A549 (cell line): ENCODE measurements at regions not wholly inside any gene's neighbourhood (a gene's known extent, or its start where the extent isn't known, plus 50 kb on each side); places are given as distances from the start of the nearest gene placed in this dataset.

Experiments
- BHLHE40 ChIP-seq: IDR thresholded peaks from 2 replicates; pipeline ENCODE4 v1.6.1; 2012; ENCODE audit warnings: low read depth, low read length, inconsistent platforms
- CBX2 ChIP-seq: fragments of 200-600 bp; sonication (generic); IDR thresholded peaks from 2 replicates; pipeline ENCODE4 v1.6.1; 2016; ENCODE audit warnings: low read depth, mild to moderate bottlenecking, borderline replicate concordance
- EP300 ChIP-seq, 2 experiments: fragments of >200 bp; sonication (Bioruptor Twin); formaldehyde crosslinking; IDR thresholded peaks; 2 replicates in 1 of 2; 3 replicates in 1 of 2; pipeline ENCODE4 v1.6.1; 2016 to 2017
- MYC ChIP-seq: IDR thresholded peaks from 2 replicates; pipeline ENCODE4 v1.6.1; 2012; ENCODE audit warnings: mild to moderate bottlenecking, inconsistent platforms, low read length, improper control_type of control experiment, borderline replicate concordance
- POLR2A ChIP-seq: IDR thresholded peaks from 2 replicates; pipeline ENCODE4 v1.6.1; 2012; ENCODE audit warnings: mild to moderate bottlenecking, low read length
- RFX5 ChIP-seq: fragments of 450-650 bp; IDR thresholded peaks from 2 replicates; pipeline ENCODE4 v1.7.1; 2014; ENCODE audit warnings: antibody characterized with exemption, mild to moderate bottlenecking, moderate library complexity
- SMC3 ChIP-seq: fragments of >200 bp; sonication (Bioruptor Twin); formaldehyde crosslinking; IDR thresholded peaks from 3 replicates; pipeline ENCODE4 v1.6.1; 2018; ENCODE audit warnings: inconsistent platforms
- SREBF2 ChIP-seq: fragments of 450-650 bp; IDR thresholded peaks from 2 replicates; pipeline ENCODE4 v1.6.1; 2014; ENCODE audit warnings: mild to moderate bottlenecking, moderate library complexity
- TF ChIP-seq, protein P1 (sequence below): fragments of >200 bp; sonication (Bioruptor Twin); formaldehyde crosslinking; IDR thresholded peaks from 3 replicates; pipeline ENCODE4 v1.5.1; 2016

DNA sequence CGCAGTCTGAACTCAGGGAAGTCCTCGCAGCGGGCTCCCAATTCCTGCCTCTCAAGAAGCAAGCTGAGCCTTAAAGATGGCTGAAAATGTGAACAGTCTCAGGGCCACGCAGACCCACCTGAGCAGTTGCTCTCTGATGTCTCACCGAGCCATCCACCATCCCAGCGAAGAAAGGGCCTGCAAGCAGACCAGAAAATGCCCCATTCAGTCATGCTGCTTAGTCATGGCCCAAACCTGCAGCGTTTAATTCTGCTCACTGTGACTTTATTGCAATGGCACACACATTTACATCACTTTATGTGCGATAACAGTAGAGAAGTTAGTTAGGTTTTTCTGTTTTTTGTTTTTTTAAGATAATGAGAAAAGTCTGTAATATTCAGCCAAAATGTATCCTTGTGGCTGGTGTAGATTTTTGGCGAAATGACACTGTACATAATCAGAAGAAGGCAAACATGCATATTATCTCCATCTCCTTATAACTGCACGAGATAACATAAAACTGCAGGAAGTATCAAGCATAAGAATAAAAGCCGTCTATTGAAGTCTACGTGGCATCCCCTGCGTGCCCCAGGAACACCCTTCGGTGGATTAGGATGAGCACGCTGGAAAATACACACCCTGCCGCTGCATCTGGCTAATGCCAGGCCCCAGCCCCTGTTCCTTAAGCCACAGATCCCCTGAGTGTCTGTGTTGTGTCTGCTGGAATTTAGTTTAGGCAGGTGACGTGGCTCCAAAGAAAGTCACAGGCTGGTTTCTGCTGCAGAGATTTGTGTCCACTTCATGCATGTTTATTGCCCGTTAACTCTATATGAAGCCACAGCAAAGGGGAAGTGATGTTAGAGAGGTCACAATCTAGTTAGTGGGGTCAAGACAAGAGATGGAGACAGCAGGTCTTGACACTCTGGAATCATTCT is 119.8 kb upstream of the IRF2BP2 start:
- TF ChIP-seq RFX5 (no peak), POLR2A (no peak), CBX2 (no peak), EP300 (IDR thresholded peaks at IDR 0.05) (no peak), SREBF2 (no peak), BHLHE40 (no peak), SMC3 (no peak), MYC (no peak)
- TF ChIP-seq, protein P1, sequence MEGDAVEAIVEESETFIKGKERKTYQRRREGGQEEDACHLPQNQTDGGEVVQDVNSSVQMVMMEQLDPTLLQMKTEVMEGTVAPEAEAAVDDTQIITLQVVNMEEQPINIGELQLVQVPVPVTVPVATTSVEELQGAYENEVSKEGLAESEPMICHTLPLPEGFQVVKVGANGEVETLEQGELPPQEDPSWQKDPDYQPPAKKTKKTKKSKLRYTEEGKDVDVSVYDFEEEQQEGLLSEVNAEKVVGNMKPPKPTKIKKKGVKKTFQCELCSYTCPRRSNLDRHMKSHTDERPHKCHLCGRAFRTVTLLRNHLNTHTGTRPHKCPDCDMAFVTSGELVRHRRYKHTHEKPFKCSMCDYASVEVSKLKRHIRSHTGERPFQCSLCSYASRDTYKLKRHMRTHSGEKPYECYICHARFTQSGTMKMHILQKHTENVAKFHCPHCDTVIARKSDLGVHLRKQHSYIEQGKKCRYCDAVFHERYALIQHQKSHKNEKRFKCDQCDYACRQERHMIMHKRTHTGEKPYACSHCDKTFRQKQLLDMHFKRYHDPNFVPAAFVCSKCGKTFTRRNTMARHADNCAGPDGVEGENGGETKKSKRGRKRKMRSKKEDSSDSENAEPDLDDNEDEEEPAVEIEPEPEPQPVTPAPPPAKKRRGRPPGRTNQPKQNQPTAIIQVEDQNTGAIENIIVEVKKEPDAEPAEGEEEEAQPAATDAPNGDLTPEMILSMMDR: no peak
